ENCODE measurements at regions not wholly inside any gene's neighbourhood (a gene's known extent, or its start where the extent isn't known, plus 50 kb on each side); places are given as distances from the start of the nearest gene placed in this dataset.

DNA sequence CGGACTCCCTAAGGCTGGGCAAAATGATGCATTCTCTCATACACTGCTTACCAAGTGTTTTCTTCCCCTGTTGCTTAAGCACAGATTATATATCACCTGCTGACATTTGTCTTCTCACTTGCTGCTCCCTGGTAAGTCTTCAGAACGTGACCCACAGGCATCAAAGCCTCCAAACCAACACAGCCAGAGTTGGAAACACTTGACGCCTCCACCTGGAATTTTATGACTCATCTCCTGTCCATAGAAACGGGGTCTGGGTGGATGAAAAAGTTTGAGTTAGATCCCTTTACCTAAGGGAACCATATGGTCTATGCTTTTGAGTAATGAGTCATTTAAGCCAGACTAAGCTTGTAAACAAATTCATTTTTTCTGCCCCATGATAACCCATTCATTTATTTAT is 251.6 kb downstream of the USP46 start:
- TF ChIP-seq, protein P1, sequence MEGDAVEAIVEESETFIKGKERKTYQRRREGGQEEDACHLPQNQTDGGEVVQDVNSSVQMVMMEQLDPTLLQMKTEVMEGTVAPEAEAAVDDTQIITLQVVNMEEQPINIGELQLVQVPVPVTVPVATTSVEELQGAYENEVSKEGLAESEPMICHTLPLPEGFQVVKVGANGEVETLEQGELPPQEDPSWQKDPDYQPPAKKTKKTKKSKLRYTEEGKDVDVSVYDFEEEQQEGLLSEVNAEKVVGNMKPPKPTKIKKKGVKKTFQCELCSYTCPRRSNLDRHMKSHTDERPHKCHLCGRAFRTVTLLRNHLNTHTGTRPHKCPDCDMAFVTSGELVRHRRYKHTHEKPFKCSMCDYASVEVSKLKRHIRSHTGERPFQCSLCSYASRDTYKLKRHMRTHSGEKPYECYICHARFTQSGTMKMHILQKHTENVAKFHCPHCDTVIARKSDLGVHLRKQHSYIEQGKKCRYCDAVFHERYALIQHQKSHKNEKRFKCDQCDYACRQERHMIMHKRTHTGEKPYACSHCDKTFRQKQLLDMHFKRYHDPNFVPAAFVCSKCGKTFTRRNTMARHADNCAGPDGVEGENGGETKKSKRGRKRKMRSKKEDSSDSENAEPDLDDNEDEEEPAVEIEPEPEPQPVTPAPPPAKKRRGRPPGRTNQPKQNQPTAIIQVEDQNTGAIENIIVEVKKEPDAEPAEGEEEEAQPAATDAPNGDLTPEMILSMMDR (IDR thresholded peaks at IDR 0.05; ENCODE audit: insufficient read depth, low read length), result no peak
- TF ChIP-seq GABPA (IDR thresholded peaks at IDR 0.05; ENCODE audit: low read depth), result no peak
